Posterior vena cava (tissue), 2 donors: ENCODE measurements at regions not wholly inside any gene's neighbourhood (a gene's known extent, or its start where the extent isn't known, plus 50 kb on each side); places are given as distances from the start of the nearest gene placed in this dataset.

ENCODE experiments used
- DNase-seq: peaks from one replicate; pipeline ENCODE4 v3.0.0-alpha.2; 2020; ENCODE audit warnings: low spot score
- intact Hi-C, 2 donors: fragments of 100-400 bp; cut with DNase I; formaldehyde crosslinking; loops; one replicate each; pipeline versions ENCODE4 v1.14.1 to v1.14.2; 2022 to 2023
- donor health status: DM: yes; HTN: yes; CAD: no.
- donor health status: DM: yes; HTN: yes; CAD: no.

DNA sequence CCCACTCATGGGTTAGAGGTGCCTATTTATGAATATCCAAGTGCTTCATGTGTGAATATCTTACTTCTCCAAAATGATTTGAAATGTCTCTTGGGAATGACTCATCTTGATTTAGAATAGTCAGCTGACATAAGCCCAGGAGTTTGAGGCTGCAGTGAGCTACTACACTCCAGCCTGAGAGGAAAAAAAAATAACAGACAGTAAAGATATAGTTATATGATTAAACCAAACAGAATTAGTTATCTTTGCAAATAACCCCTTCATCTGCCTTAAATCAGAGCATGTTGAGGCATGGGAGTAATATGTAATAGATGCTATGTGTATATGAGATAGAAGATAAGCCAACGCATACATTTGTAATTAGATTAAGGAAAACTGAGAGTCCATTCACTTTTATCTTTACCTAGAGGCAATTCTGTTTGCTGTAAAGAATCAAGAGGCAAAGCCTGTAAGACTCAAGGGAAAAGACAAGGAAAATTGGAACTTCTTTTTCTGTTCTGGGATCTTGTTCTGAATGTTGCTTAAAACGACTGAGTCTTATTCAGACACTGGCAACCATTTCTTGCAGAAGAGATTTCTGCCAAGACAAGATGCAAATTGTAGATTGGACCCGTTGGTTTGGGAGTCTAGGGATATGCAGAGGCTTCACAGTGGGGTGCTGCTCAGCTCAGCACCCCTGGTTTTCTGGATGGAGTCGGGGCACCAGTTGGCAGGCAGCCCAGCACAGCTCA is 104.4 kb downstream of the LIPG start:
- no peak for DNase-seq
- intact Hi-C loops: no loop called here

DNA sequence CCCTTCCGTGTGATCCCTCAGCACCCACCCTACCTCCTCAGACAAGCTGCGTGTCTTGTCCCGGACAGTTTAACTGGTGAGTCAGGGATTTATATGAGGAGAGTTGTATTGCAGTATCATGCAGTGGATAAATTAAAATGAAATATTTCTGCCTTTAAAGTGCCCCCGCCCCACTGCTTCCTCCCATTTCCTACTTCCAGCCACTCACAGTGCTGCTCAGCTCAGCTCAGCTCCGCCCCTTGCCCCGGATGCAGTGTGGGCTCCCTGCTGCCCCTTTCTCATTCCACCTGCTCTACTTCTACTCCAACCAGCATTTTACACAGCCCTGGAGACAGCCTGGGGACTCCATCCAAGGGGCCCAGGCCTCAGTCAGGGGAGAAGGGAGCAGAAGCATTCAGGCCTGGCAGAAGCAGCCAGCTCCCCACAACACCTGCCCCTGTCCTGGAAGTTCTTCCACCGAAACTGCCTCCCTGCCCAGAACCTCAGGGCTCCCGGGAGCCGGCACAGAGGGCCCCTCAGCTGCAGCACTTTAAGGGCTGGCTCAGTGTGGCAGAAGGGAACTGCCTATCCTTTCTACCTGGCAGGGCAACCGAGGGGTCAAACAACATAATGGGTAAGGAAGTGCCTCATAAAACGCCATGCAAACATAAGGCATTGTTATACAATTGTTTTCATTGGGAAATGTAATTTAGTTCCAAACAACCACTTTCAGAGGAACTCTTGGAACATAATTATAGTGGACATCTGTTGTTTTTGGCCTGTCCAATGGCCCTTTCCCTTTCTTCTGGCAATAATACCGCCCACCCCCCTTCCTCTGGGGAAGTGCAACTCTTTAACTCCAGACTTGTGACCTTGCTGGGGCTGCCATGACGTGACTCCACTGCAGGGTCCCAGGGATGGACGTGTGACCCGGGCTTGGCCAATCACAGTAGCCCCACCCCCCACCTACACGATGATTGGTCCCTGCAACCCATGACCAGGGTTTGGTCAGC is 102.3 kb downstream of the LIPG start:
- no peak for DNase-seq
- intact Hi-C loops: loop anchor here in 1 of 2 donors (5.0 kb wide), 1 partner anchor 37 kb away; no protein-coding TSS in a partner anchor

DNA sequence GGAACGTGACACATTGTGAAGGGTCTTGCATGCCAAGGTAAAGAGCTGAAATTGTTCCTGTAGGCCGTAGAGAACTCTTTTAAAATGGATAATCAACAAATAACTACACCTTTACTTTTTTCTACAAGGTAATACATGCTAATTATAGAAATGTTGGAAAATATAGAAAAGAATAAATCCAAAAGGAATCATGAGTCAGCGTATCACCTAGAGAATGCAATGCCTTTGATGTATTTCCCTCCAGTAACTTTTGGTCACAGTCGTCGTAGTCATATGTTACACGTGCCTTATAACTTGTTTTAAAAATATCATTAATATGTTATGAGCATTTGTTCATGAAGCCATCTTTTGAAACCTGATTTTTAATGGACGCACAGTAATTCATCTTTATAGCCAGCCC is 100.6 kb downstream of the LIPG start:
- intact Hi-C loops: loop anchor here in 1 of 2 donors (5.0 kb wide), 1 partner anchor 35 kb away; no protein-coding TSS in a partner anchor
- no peak for DNase-seq

DNA sequence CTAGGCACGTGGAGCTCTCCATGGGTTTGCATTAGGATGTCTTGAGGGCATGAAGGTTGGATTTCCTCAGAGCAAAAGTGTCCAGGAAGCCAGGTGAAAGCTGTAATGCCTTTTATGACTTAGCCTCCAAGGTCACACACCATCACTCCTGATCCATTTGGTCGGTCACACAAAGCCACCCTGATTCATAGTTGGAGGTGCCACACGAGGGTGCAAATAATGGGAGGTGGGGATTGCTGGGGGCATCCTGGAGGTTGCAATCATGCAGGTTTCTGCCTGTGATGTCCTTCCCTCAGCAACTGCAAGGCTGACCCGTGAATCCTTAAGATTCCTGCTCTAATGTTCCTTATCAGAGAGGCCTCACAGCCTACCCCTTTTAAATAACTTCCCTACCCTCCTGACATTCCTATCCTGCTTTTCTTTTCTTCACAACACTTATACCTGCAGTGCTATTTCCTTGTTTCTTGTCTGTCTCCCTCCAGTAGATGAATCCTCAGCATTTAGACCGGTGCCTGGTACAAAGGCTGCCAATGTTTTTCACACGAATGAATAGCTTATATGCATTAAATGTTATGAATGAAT is 97.1 kb downstream of the LIPG start:
- intact Hi-C loops: no loop called here
- DNase-seq: no peak

DNA sequence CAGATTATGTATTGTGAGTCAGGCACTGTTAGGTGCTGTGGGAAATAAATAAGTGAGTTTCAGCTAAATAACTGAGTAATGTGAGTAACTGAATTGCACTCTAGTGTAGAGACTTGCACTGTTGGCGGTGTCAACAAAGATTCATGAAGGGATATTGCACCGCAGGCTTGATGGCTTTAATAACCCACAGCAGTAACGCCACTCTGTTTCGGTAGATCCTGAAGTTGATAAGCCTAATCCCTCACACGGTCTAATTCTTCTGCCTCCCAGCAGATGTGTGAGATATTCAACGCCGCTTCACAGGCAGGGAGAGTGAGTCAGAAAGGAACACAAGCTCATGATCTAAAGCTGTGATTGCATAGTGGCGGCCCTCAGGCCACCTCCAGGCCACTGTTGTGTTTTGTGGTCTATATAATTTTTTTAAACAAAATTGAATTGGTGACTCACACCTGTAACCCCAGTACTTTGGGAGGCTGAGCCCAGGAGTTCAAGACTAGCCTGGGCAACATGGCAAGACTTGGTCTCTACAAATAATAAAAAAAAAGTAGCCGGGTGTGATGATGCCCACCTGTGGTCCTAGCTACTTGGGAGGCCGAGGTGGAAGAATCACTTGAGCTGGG is 94.3 kb downstream of the LIPG start:
- no peak for DNase-seq
- intact Hi-C loops: no loop called here

DNA sequence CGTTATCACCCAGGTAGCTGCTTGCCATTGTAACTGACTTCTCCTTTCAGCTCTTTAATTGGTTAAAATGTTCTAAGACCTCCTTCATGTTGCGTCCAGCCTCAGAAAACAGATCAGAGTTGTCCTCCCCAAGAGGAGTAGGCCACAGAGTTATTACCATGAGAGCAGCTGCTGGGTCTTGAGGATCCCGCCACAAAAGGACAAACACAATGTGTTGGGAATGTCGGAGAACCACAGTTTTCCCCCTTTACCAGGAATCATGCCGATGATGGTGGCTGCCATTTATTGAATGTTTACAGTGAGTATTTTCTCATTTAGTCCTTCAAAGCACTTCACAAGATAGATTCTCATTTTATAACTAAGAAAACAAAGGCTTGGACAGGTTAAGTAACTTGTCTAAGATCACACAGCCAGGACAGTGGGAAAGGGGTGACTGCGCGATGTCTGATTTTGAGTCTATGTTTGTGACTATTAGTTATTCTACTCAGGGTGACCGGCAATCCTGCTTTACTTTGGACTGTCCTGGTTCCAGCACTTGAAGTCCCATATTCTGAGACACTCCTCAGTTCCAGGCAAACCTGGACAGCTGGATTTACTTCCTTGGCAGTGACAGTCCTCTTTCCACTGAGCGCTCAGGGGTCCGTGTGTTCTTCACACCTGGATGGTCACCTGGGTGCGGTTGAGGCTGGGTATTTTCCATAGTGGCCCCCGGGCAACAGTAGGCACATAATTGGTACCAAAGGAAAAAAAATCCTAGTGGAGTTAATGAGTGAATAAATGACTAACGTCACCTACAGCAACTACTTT is 93.6 kb downstream of the LIPG start:
- intact Hi-C loops: no loop called here
- DNase-seq: no peak

DNA sequence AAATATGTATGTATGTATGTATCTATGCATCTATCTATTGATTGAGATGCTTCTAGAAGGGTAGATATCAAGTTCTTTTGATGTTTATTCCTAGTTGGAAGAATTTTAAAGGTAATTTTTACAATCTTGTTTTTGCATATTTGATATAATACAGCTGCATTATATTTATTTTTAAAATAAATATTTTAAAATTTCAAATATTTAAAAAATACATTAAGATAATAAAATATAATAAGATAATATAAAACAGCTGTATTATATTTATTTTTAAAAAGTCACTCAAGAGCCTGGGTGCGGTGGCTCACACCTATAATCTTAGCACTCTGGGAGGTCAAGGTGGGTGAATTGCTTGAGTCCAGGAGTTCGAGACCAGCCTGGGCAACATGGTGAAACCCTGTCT is 92.5 kb downstream of the LIPG start:
- no peak for DNase-seq
- intact Hi-C loops: no loop called here

DNA sequence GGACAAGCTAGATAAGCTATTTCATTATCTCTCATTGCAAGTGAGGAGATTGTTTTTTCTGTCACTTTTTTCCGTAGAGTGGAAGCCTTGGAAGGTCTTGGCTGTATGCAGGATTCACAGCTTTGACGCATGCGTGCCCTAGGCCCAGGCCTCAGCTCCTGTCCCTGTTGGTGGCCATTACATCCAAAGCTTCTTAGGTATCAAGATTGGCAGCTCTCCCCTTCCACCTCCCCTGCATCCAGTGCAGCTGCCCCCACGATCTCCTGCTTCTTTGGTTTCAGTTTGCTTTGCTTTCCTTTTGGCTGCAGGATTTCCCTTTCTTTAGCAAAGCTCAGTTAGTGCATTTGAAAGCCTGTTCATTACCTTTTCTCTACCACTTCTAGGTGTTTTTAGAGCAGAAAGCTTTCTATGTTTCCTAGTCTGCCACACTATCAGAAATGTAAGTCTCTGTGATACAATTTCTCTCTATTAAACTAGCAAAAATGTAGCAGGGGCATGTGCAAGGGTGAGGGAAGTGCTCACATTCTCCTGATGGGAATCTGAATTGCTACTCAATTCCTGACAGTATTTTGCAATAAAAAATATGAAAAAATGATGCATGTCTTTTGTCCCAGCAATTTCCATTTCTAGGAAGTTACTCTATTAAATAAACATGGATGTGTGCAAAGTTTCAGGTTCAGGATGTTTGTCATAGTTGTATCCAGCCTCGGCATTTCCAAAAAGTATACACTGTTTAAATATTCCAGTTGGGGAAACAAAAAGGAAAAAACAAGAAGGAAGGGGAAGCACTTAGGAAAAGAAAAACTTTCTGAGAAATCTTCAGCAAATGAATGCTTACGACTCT is 91.2 kb downstream of the LIPG start:
- intact Hi-C loops: no loop called here
- no peak for DNase-seq

DNA sequence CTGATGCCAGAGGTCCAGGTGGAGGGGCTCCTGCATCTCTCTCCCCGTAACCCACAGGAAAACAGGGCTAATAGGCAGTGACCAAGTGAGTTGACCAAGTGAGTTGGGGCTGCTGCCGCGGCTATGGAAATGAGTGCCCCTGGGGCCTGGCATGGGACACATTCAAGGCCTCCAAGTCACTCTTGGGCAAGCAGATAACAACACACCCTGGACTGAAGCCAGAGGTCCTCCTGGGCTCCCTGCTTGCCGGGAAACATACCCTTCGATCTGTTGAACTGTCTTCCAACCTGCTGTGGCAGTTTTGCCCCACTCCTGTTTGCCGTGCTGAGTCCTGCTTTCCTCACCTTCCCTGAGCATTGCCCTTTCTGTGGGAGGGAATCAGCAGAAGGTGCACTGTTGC is 89.2 kb downstream of the LIPG start:
- DNase-seq: no peak
- intact Hi-C loops: no loop called here

DNA sequence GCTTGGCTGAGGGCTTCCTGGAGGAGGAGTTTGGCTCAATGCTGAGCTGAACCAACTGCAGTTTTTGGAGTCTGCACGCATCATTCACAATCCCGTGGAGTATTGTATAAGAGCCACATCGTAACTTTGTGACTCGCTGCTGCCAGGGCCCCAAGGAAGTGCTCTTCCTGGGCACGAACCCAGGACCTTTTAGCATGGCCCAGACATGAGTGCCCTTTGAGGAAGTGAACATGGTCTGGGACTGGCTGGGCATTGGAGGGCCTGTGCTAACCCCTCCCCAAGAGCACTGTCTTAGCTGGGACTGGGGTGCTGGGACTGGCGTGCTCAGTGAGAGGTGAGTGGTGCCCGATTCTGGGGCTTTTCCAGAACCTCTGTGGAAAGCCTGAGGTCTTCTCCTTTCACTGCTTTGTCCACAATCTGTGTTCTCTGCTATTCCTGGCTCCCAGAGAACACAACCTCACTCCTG is 88.6 kb downstream of the LIPG start:
- intact Hi-C loops: no loop called here
- DNase-seq: no peak

DNA sequence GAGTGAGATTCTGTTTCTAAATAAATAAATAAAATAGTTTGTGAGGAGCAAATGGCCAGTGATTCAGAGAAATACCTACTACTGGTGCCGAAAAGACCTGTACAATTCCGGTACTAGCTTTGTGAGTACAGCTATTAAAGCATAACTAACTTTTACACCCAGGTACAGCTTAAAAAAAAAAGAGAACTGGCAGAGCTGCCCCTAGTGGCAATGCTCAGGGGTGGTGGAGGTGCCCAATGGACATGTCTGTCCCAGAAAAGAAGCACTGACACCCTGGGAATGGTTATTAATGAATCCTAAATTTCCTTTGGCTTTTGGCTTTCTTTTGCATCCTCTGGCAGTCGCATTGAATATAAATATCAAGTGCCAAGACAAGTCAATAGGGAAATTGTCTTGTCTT is 87.0 kb downstream of the LIPG start:
- DNase-seq: no peak
- intact Hi-C loops: no loop called here
